ENCODE measurements at regions not wholly inside any gene's neighbourhood (a gene's known extent, or its start where the extent isn't known, plus 50 kb on each side); places are given as distances from the start of the nearest gene placed in this dataset.
"Not testable (repeated sequence)": the region's sequence is repeated elsewhere in the genome, so short reads cannot be mapped to it uniquely, and the experiment has no call there.

- DNase-seq, result no peak
Observed at GRCh38 chr5:91639744-91640143, 256.6 kb upstream of the ARRDC3 start.

GRCh38 chr5:91638010-91638409 is 254.9 kb upstream of the ARRDC3 start:
- DNase-seq, result no peak

- peak; percentile 13 to 17 for DNase-seq
Observed at GRCh38 chr5:91635950-91636734, 253.0 kb upstream of the ARRDC3 start.

- no peak for DNase-seq
Observed at GRCh38 chr5:91632871-91633270, 249.8 kb upstream of the ARRDC3 start.

- no peak for DNase-seq
Observed at GRCh38 chr5:91611746-91612145, 228.6 kb upstream of the ARRDC3 start.

GRCh38 chr5:91607675-91608074 is 224.6 kb upstream of the ARRDC3 start:
- DNase-seq, result no peak

- no peak for DNase-seq
Observed at GRCh38 chr5:91599863-91600262, 216.7 kb upstream of the ARRDC3 start.

- DNase-seq, result no peak
Observed at GRCh38 chr5:91598216-91598615, 215.1 kb upstream of the ARRDC3 start.

- no peak for DNase-seq
Observed at GRCh38 chr5:91595424-91595823, 212.3 kb upstream of the ARRDC3 start.

- peak; percentile 7 to 8 for DNase-seq
Observed at GRCh38 chr5:91591076-91591475, 208.0 kb upstream of the ARRDC3 start.

GRCh38 chr5:91586232-91586631 is 203.1 kb upstream of the ARRDC3 start:
- no peak for DNase-seq

GRCh38 chr5:91584352-91584751 is 201.2 kb upstream of the ARRDC3 start:
- no peak for DNase-seq

GRCh38 chr5:91566012-91566411 is 182.9 kb upstream of the ARRDC3 start:
- DNase-seq, result not testable (repeated sequence)

- no peak for DNase-seq
Observed at GRCh38 chr5:91562922-91563321, 179.8 kb upstream of the ARRDC3 start.

GRCh38 chr5:91541696-91542095 is 158.6 kb upstream of the ARRDC3 start:
- DNase-seq, result no peak

- no peak for DNase-seq
Observed at GRCh38 chr5:91538179-91538578, 155.1 kb upstream of the ARRDC3 start.

GRCh38 chr5:91535499-91535898 is 152.4 kb upstream of the ARRDC3 start:
- no peak for DNase-seq

- no peak for DNase-seq
Observed at GRCh38 chr5:91534332-91534731, 151.2 kb upstream of the ARRDC3 start.

GRCh38 chr5:91532779-91533178 is 149.7 kb upstream of the ARRDC3 start:
- DNase-seq, result no peak

GRCh38 chr5:91532281-91532680 is 149.2 kb upstream of the ARRDC3 start:
- DNase-seq, result no peak

GRCh38 chr5:91528831-91529230 is 145.7 kb upstream of the ARRDC3 start:
- DNase-seq, result no peak

- no peak for DNase-seq
Observed at GRCh38 chr5:91521785-91522184, 138.7 kb upstream of the ARRDC3 start.

GRCh38 chr5:91521334-91521733 is 138.2 kb upstream of the ARRDC3 start:
- DNase-seq, result no peak

GRCh38 chr5:91514400-91514799 is 131.3 kb upstream of the ARRDC3 start:
- no peak for DNase-seq

- DNase-seq, result no peak
Observed at GRCh38 chr5:91503321-91503720, 120.2 kb upstream of the ARRDC3 start.
